Loucy (cell line): ENCODE measurements at regions not wholly inside any gene's neighbourhood (a gene's known extent, or its start where the extent isn't known, plus 50 kb on each side); places are given as distances from the start of the nearest gene placed in this dataset.
A peak's percentile ranks its signal among the peaks of the same experiment; 100 is the strongest.

Experiments
- H2AFZ ChIP-seq: fragments of 200-600 bp; sonication (generic); 2 replicates; pipeline ENCODE4 v1.6.0; 2016; ENCODE audit warnings: antibody characterized with exemption, mild to moderate bottlenecking, low read length, moderate library complexity
- H3F3A ChIP-seq: fragments of 200-600 bp; 2 replicates; pipeline ENCODE4 v1.6.0; 2016; ENCODE audit warnings: antibody characterized with exemption, low read depth, mild to moderate bottlenecking
- H3K27me3 ChIP-seq: fragments of 200-600 bp; sonication (generic); 2 replicates; pipeline ENCODE4 v1.6.1; 2014; ENCODE audit warnings: low read length, mild to moderate bottlenecking; ENCODE audit not compliant: insufficient read depth, poor library complexity, severe bottlenecking
- H3K36me3 ChIP-seq: fragments of 200-600 bp; sonication (generic); 2 replicates; pipeline ENCODE4 v1.6.1; 2016; ENCODE audit warnings: low read length; ENCODE audit not compliant: insufficient read depth
- H3K4me1 ChIP-seq: fragments of 200-600 bp; sonication (generic); 2 replicates; pipeline ENCODE4 v1.5.1; 2014; ENCODE audit warnings: low read length, mild to moderate bottlenecking; ENCODE audit not compliant: insufficient read depth, poor library complexity, severe bottlenecking
- H3K4me2 ChIP-seq: fragments of 200-600 bp; sonication (generic); 2 replicates; pipeline ENCODE4 v1.6.0; 2014; ENCODE audit warnings: antibody characterized with exemption, low read length, low read depth, mild to moderate bottlenecking; ENCODE audit not compliant: poor library complexity, severe bottlenecking
- H3K4me3 ChIP-seq: fragments of 200-600 bp; sonication (generic); 2 replicates; pipeline ENCODE4 v1.5.1; 2014; ENCODE audit warnings: low read length, mild to moderate bottlenecking, mixed read lengths; ENCODE audit not compliant: poor library complexity, severe bottlenecking
- H3K79me2 ChIP-seq: fragments of 200-600 bp; sonication (generic); 2 replicates; pipeline ENCODE4 v1.6.1; 2014; ENCODE audit warnings: low read length; ENCODE audit not compliant: insufficient read depth
- H3K9ac ChIP-seq: fragments of 200-600 bp; sonication (generic); 2 replicates; pipeline ENCODE4 v1.6.0; 2014; ENCODE audit warnings: mild to moderate bottlenecking, low read depth, low read length, moderate library complexity; ENCODE audit not compliant: poor library complexity, severe bottlenecking
- H3K9me2 ChIP-seq: fragments of 200-600 bp; sonication (generic); replicated peaks from 2 replicates; pipeline ENCODE4 v1.6.1; 2016; ENCODE audit warnings: low read depth, low read length, mixed read lengths
- H3K9me3 ChIP-seq: fragments of 200-600 bp; sonication (generic); 2 replicates; pipeline ENCODE4 v1.6.1; 2014; ENCODE audit warnings: mild to moderate bottlenecking, antibody characterized with exemption, low read length, low read depth; ENCODE audit not compliant: insufficient read depth
- H4K20me1 ChIP-seq: fragments of 200-600 bp; sonication (generic); 2 replicates; pipeline ENCODE4 v1.6.0; 2014; ENCODE audit warnings: antibody characterized with exemption, low read length, mild to moderate bottlenecking; ENCODE audit not compliant: insufficient read depth, poor library complexity, severe bottlenecking
- EZH2phosphoT487 ChIP-seq: fragments of 200-600 bp; IDR thresholded peaks from 2 replicates; pipeline ENCODE4 v1.6.1; 2018; ENCODE audit warnings: antibody characterized with exemption, mild to moderate bottlenecking, moderate library complexity, borderline replicate concordance
- TF ChIP-seq, protein P1 (sequence below): fragments of 200-600 bp; sonication (generic); conservative IDR thresholded peaks from 2 replicates; pipeline ENCODE4 v1.5.1; 2014; ENCODE audit warnings: mild to moderate bottlenecking, antibody characterized with exemption, low read length

GRCh38 chr4:37762991-37763368, 63.5 kb upstream of the PGM2 start:
- no peaks in the 10 kb centered on the region for H4K20me1 ChIP-seq
- H3K27me3 ChIP-seq: no peaks in the 10 kb centered on the region
- no peaks in the 10 kb centered on the region for H3K36me3 ChIP-seq
- no peak overlapping the region for H3K4me3 ChIP-seq
- peaks cover 17% of the 10 kb centered on the region for H3K4me1 ChIP-seq
- H3K9me2 ChIP-seq: no peaks in the 10 kb centered on the region
- TF ChIP-seq, protein P1, sequence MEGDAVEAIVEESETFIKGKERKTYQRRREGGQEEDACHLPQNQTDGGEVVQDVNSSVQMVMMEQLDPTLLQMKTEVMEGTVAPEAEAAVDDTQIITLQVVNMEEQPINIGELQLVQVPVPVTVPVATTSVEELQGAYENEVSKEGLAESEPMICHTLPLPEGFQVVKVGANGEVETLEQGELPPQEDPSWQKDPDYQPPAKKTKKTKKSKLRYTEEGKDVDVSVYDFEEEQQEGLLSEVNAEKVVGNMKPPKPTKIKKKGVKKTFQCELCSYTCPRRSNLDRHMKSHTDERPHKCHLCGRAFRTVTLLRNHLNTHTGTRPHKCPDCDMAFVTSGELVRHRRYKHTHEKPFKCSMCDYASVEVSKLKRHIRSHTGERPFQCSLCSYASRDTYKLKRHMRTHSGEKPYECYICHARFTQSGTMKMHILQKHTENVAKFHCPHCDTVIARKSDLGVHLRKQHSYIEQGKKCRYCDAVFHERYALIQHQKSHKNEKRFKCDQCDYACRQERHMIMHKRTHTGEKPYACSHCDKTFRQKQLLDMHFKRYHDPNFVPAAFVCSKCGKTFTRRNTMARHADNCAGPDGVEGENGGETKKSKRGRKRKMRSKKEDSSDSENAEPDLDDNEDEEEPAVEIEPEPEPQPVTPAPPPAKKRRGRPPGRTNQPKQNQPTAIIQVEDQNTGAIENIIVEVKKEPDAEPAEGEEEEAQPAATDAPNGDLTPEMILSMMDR: no peak
- no peak for TF ChIP-seq EZH2phosphoT487
- peak overlapping the region; percentile 30; the same call in 1 of the 2 replicates for H2AFZ ChIP-seq
- H3K4me2 ChIP-seq: no peak overlapping the region
- H3F3A ChIP-seq: no peaks in the 10 kb centered on the region
- H3K9me3 ChIP-seq: no peaks in the 10 kb centered on the region
- no peak overlapping the region for H3K9ac ChIP-seq
- no peaks in the 10 kb centered on the region for H3K79me2 ChIP-seq

- no peaks in the 10 kb centered on the region for H3K79me2 ChIP-seq
- H4K20me1 ChIP-seq: no peaks in the 10 kb centered on the region
- H3K9ac ChIP-seq: no peak overlapping the region
- TF ChIP-seq EZH2phosphoT487: no peak
- TF ChIP-seq, protein P1: no peak
- H3K9me3 ChIP-seq: no peaks in the 10 kb centered on the region
- H3K4me1 ChIP-seq: peaks cover 19% of the 10 kb centered on the region
- no peak overlapping the region for H3K4me2 ChIP-seq
- no peaks in the 10 kb centered on the region for H3K27me3 ChIP-seq
- H3K9me2 ChIP-seq: no peaks in the 10 kb centered on the region
- peak overlapping the region; percentile 30; the same call in 1 of the 2 replicates for H2AFZ ChIP-seq
- H3K4me3 ChIP-seq: no peak overlapping the region
- H3F3A ChIP-seq: no peaks in the 10 kb centered on the region
- no peaks in the 10 kb centered on the region for H3K36me3 ChIP-seq
Measured at GRCh38 chr4:37762294-37762990, 64.0 kb upstream of the PGM2 start.

DNA sequence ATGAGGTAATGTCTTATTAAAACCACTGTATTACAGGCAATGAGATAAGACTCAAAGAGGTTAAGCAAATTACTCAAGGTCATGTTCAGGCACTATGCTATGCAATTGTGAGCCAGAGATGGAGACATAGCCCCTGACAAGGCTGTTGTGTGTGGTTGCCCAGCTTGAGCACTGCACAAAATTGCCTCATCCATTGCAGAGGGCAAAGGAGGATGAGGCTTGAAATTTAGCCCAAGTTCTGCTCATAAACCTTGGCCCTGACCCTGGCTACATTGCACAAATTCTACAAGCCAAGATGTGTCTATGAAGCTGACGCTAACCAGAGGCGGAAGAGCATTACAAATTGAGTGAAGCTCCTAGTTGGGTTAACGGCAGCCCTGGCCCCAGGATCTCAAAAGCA, 65.6 kb upstream of the PGM2 start:
- H3K79me2 ChIP-seq: no peaks in the 10 kb centered on the region
- TF ChIP-seq EZH2phosphoT487: no peak
- TF ChIP-seq, protein P1: no peak
- H3K36me3 ChIP-seq: no peaks in the 10 kb centered on the region
- no peaks in the 10 kb centered on the region for H3K9me2 ChIP-seq
- H3K9ac ChIP-seq: no peak overlapping the region
- no peaks in the 10 kb centered on the region for H4K20me1 ChIP-seq
- H3F3A ChIP-seq: no peaks in the 10 kb centered on the region
- peaks cover 18% of the 10 kb centered on the region for H3K4me1 ChIP-seq
- H2AFZ ChIP-seq: no peak overlapping the region
- no peak overlapping the region for H3K4me2 ChIP-seq
- H3K27me3 ChIP-seq: no peaks in the 10 kb centered on the region
- no peak overlapping the region for H3K4me3 ChIP-seq
- H3K9me3 ChIP-seq: no peaks in the 10 kb centered on the region
